IMR-90 (cell line): ENCODE measurements at regions not wholly inside any gene's neighbourhood (a gene's known extent, or its start where the extent isn't known, plus 50 kb on each side); places are given as distances from the start of the nearest gene placed in this dataset.

Source experiments
- CEBPB ChIP-seq: IDR thresholded peaks from 2 replicates; pipeline ENCODE4 v1.6.1; 2012; ENCODE audit warnings: low read depth, low read length, improper control_type of control experiment
- FOS ChIP-seq: fragments of 150-350 bp; IDR thresholded peaks from 2 replicates; pipeline ENCODE4 v1.6.1; 2016; ENCODE audit warnings: low read depth, low read length
- MAZ ChIP-seq: IDR thresholded peaks from 2 replicates; pipeline ENCODE4 v1.6.1; 2012; ENCODE audit warnings: low read depth, mild to moderate bottlenecking, low read length, improper control_type of control experiment, moderate library complexity, borderline replicate concordance
- MXI1 ChIP-seq: IDR thresholded peaks from 2 replicates; pipeline ENCODE4 v1.6.1; 2012; ENCODE audit warnings: low read depth, mild to moderate bottlenecking, low read length, moderate library complexity, borderline replicate concordance
- NFE2L2 ChIP-seq: fragments of 150-350 bp; IDR thresholded peaks from 2 replicates; pipeline ENCODE4 v1.6.1; 2016; ENCODE audit warnings: low read depth, mild to moderate bottlenecking, low read length
- POLR2A ChIP-seq: IDR thresholded peaks from 2 replicates; pipeline ENCODE4 v1.6.1; 2012; ENCODE audit warnings: mild to moderate bottlenecking, low read depth, low read length
- RAD21 ChIP-seq: IDR thresholded peaks from 2 replicates; pipeline ENCODE4 v1.6.1; 2012; ENCODE audit warnings: low read length, improper control_type of control experiment
- RCOR1 ChIP-seq: IDR thresholded peaks from 2 replicates; pipeline ENCODE4 v1.6.1; 2012; ENCODE audit warnings: mild to moderate bottlenecking, low read length, improper control_type of control experiment; ENCODE audit not compliant: insufficient replicate concordance
- SMC3 ChIP-seq: fragments of 150-350 bp; IDR thresholded peaks from 2 replicates; pipeline ENCODE4 v1.6.1; 2016; ENCODE audit warnings: low read depth, mild to moderate bottlenecking, antibody characterized with exemption, low read length, moderate library complexity
- USF2 ChIP-seq: fragments of 150-350 bp; IDR thresholded peaks from 2 replicates; pipeline ENCODE4 v1.6.1; 2017; ENCODE audit warnings: mild to moderate bottlenecking, antibody characterized with exemption, low read length, low read depth
- TF ChIP-seq, protein P1 (sequence below): conservative IDR thresholded peaks from 2 replicates; pipeline ENCODE4 v1.5.1; 2012; ENCODE audit warnings: mild to moderate bottlenecking, low read depth, low read length, improper control_type of control experiment

DNA sequence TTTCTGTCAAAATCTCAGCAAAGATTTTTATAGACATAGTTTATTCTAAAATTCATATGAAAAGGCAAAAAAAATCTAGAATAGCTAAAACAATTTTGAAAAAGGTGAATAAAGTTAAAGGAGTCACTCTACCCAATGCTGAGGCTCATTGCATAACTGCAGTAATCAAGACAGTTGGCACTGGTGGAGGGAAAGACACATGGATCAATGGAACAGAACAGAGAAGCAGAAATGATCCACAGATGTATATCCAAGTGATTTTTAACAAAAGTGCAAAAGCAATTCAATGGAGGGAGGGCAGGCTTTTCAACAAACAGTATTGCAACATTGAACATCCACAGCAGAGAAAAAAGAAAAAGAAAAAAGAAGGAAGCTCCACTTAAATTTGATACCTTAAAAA is 162.8 kb downstream of the RBM43 start:
- TF ChIP-seq, protein P1, sequence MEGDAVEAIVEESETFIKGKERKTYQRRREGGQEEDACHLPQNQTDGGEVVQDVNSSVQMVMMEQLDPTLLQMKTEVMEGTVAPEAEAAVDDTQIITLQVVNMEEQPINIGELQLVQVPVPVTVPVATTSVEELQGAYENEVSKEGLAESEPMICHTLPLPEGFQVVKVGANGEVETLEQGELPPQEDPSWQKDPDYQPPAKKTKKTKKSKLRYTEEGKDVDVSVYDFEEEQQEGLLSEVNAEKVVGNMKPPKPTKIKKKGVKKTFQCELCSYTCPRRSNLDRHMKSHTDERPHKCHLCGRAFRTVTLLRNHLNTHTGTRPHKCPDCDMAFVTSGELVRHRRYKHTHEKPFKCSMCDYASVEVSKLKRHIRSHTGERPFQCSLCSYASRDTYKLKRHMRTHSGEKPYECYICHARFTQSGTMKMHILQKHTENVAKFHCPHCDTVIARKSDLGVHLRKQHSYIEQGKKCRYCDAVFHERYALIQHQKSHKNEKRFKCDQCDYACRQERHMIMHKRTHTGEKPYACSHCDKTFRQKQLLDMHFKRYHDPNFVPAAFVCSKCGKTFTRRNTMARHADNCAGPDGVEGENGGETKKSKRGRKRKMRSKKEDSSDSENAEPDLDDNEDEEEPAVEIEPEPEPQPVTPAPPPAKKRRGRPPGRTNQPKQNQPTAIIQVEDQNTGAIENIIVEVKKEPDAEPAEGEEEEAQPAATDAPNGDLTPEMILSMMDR = no peak
- no peak for TF ChIP-seq FOS
- TF ChIP-seq USF2 = no peak
- no peak for TF ChIP-seq CEBPB
- no peak for TF ChIP-seq RCOR1
- TF ChIP-seq POLR2A = no peak
- TF ChIP-seq NFE2L2 = no peak
- TF ChIP-seq MAZ = no peak
- TF ChIP-seq SMC3 = no peak
- TF ChIP-seq MXI1 = no peak
- no peak for TF ChIP-seq RAD21
